ENCODE measurements at regions not wholly inside any gene's neighbourhood (a gene's known extent, or its start where the extent isn't known, plus 50 kb on each side); places are given as distances from the start of the nearest gene placed in this dataset.
"Not testable (repeated sequence)": the region's sequence is repeated elsewhere in the genome, so short reads cannot be mapped to it uniquely, and the experiment has no call there.

DNA sequence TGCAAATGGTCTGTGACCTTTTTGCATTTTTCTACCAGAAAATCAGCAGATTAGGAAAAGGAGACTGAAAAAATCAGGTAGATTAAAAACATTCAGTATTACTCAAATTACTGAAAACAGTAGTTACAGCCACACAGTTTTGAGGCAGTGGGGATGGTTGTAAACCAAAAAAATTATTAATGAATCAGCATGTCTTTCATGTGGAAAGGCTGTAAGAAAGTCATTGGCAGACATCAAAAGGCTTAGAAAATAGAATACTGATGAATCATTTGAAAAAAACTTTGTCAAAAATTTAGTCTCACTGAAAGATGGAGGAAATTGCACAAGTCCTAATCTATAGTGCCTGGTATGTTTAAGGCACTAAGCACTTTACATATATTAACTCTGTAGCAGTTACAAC lies 133.9 kb upstream of the GCFC2 start:
- H3K4me3 ChIP-seq (ENCODE audit: low read depth in 2 of 2, low read length in 2 of 2) = no peak overlapping the region
- TF ChIP-seq TCF7L2 (IDR thresholded peaks at IDR 0.05; ENCODE audit: low read depth, low read length) (no peak), POLR2AphosphoS5 (IDR thresholded peaks at IDR 0.05; ENCODE audit: low read depth, low read length) (no peak), SIN3A (IDR thresholded peaks at IDR 0.05; ENCODE audit: borderline replicate concordance, insufficient read depth, low read depth, low read length) (no peak)
- TF ChIP-seq, protein P1, sequence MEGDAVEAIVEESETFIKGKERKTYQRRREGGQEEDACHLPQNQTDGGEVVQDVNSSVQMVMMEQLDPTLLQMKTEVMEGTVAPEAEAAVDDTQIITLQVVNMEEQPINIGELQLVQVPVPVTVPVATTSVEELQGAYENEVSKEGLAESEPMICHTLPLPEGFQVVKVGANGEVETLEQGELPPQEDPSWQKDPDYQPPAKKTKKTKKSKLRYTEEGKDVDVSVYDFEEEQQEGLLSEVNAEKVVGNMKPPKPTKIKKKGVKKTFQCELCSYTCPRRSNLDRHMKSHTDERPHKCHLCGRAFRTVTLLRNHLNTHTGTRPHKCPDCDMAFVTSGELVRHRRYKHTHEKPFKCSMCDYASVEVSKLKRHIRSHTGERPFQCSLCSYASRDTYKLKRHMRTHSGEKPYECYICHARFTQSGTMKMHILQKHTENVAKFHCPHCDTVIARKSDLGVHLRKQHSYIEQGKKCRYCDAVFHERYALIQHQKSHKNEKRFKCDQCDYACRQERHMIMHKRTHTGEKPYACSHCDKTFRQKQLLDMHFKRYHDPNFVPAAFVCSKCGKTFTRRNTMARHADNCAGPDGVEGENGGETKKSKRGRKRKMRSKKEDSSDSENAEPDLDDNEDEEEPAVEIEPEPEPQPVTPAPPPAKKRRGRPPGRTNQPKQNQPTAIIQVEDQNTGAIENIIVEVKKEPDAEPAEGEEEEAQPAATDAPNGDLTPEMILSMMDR (IDR thresholded peaks at IDR 0.05) = no peak
- TF ChIP-seq, protein P2, sequence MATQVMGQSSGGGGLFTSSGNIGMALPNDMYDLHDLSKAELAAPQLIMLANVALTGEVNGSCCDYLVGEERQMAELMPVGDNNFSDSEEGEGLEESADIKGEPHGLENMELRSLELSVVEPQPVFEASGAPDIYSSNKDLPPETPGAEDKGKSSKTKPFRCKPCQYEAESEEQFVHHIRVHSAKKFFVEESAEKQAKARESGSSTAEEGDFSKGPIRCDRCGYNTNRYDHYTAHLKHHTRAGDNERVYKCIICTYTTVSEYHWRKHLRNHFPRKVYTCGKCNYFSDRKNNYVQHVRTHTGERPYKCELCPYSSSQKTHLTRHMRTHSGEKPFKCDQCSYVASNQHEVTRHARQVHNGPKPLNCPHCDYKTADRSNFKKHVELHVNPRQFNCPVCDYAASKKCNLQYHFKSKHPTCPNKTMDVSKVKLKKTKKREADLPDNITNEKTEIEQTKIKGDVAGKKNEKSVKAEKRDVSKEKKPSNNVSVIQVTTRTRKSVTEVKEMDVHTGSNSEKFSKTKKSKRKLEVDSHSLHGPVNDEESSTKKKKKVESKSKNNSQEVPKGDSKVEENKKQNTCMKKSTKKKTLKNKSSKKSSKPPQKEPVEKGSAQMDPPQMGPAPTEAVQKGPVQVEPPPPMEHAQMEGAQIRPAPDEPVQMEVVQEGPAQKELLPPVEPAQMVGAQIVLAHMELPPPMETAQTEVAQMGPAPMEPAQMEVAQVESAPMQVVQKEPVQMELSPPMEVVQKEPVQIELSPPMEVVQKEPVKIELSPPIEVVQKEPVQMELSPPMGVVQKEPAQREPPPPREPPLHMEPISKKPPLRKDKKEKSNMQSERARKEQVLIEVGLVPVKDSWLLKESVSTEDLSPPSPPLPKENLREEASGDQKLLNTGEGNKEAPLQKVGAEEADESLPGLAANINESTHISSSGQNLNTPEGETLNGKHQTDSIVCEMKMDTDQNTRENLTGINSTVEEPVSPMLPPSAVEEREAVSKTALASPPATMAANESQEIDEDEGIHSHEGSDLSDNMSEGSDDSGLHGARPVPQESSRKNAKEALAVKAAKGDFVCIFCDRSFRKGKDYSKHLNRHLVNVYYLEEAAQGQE (IDR thresholded peaks at IDR 0.05; ENCODE audit: insufficient read depth in 1 of 2, low read depth in 2 of 2, low read length in 1 of 2) = no peak
- no peaks in the 10 kb centered on the region; the same call in 1 of the 2 replicates for H3K36me3 ChIP-seq (ENCODE audit: control insufficient read depth, insufficient read depth, low read length)
- no TSS peak for BruUV-seq (replicated peaks)
- H3K27me3 ChIP-seq (ENCODE audit: control insufficient read depth, insufficient read depth, low read length) = no peaks in the 10 kb centered on the region
- no peak for ATAC-seq
- DNase-seq (ENCODE audit: low read depth, low spot score) = no peak
- H3K9me3 ChIP-seq (ENCODE audit: control insufficient read depth, insufficient read depth, low read depth, low read length) = no peaks in the 10 kb centered on the region
- ChIA-PET POLR2A (no interaction called here), CTCF (no interaction called here)
- intact Hi-C loops (cut with micrococcal nuclease; ENCODE audit: unreplicated experiment) = no loop called here
- no peak overlapping the region for H3K27ac ChIP-seq (ENCODE audit: low read length)
- H3K4me1 ChIP-seq (ENCODE audit: control insufficient read depth, insufficient read depth, low read length) = no peaks in the 10 kb centered on the region
- in situ Hi-C loops (cut with HindIII; ENCODE audit: low pct_unique_long_range_greater_than_20kb, low sequenced_read_pairs) = no loop called here

DNA sequence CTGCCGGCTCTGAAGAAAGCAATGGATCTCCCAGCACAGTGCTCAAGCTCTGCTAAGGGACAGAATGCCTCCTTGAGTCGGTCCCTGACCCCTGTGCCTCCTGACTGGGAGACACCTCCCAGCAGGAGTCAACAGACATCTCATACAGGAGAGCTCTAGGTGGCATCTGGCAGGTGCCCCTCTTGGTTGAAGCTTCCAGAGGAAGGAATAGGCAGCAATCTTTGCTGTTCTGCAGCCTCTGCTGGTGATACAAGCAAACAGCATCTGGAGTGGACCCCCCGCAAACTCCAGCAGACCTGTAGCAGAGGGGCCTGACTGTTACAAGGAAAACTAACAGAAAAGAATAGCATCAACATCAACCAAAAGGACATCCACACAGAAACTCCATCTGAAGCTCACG lies 123.9 kb upstream of the GCFC2 start:
- CTCF ChIA-PET; BruUV-seq (replicated peaks); intact Hi-C loops (cut with micrococcal nuclease; ENCODE audit: unreplicated experiment); H3K9me3 ChIP-seq (ENCODE audit: control insufficient read depth, insufficient read depth, low read depth, low read length); in situ Hi-C loops (cut with HindIII; ENCODE audit: low pct_unique_long_range_greater_than_20kb, low sequenced_read_pairs); H3K27ac ChIP-seq (ENCODE audit: low read length); POLR2A ChIA-PET; H3K4me3 ChIP-seq (ENCODE audit: low read depth in 2 of 2, low read length in 2 of 2); H3K27me3 ChIP-seq (ENCODE audit: control insufficient read depth, insufficient read depth, low read length); H3K4me1 ChIP-seq (ENCODE audit: control insufficient read depth, insufficient read depth, low read length); DNase-seq (ENCODE audit: low read depth, low spot score); ATAC-seq; H3K36me3 ChIP-seq (ENCODE audit: control insufficient read depth, insufficient read depth, low read length): not testable (repeated sequence)

DNA sequence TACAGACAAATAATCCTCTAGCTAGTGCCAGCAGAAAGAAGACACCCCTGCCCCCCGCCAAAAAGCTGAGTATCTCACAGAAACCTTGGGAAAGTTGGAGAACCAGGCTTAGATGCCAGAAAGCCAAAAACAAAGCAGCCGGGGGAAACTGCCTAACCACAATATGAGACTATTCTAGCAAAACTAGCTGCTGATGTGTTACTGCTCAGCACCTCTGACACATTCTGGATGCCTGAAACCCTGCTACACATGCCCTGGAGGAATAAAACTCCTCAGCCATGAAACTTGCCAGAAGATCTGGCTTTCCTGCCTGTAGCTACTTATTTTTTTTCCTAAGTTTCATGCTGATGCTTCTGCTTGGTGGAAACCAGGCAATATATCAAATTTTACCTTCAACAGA lies 122.7 kb upstream of the GCFC2 start:
- BruUV-seq (replicated peaks) = no TSS peak
- ATAC-seq (no peak), DNase-seq (ENCODE audit: low read depth, low spot score) (no peak)
- ChIA-PET POLR2A (no interaction called here), CTCF (no interaction called here)
- Histone ChIP-seq H3K27me3 (ENCODE audit: control insufficient read depth, insufficient read depth, low read length) (no peaks in the 10 kb centered on the region), H3K9me3 (ENCODE audit: control insufficient read depth, insufficient read depth, low read depth, low read length) (no peaks in the 10 kb centered on the region), H3K4me1 (ENCODE audit: control insufficient read depth, insufficient read depth, low read length) (no peaks in the 10 kb centered on the region), H3K36me3 (ENCODE audit: control insufficient read depth, insufficient read depth, low read length) (no peaks in the 10 kb centered on the region), H3K27ac (ENCODE audit: low read length) (no peak overlapping the region), H3K4me3 (ENCODE audit: low read depth in 2 of 2, low read length in 2 of 2) (no peak overlapping the region)
- intact Hi-C loops (cut with micrococcal nuclease; ENCODE audit: unreplicated experiment) (no loop called here), in situ Hi-C loops (cut with HindIII; ENCODE audit: low pct_unique_long_range_greater_than_20kb, low sequenced_read_pairs) (no loop called here)
- TF ChIP-seq TCF7L2 (IDR thresholded peaks at IDR 0.05; ENCODE audit: low read depth, low read length) = no peak

All from Panc1 (cell line).